Sigmoid colon (tissue), 6 donors: ENCODE measurements at regions not wholly inside any gene's neighbourhood (a gene's known extent, or its start where the extent isn't known, plus 50 kb on each side); places are given as distances from the start of the nearest gene placed in this dataset.
"Not testable (repeated sequence)": the region's sequence is repeated elsewhere in the genome, so short reads cannot be mapped to it uniquely, and the experiment has no call there.

Experiments
- DNase-seq: peaks from one replicate; pipeline ENCODE4 v3.0.0-alpha.2; 2019
- H3K27ac ChIP-seq, 4 donors: fragments of 200-600 bp; sonication (generic); one replicate each; pipeline ENCODE4 v1.5.1; 2016 to 2019; ENCODE audit warnings: mild to moderate bottlenecking in 1 of 4
- H3K27me3 ChIP-seq, 3 donors: fragments of 200-600 bp; sonication (generic); one replicate each; pipeline ENCODE4 v1.5.1; 2019; ENCODE audit warnings: mild to moderate bottlenecking in 1 of 3
- H3K36me3 ChIP-seq, 4 donors: fragments of 200-600 bp; sonication (generic); one replicate each; pipeline ENCODE4 v1.5.1; 2016 to 2019
- H3K4me1 ChIP-seq, 4 donors: fragments of 200-600 bp; sonication (generic); one replicate each; pipeline ENCODE4 v1.5.1; 2017 to 2019
- H3K4me3 ChIP-seq, 4 donors: fragments of 200-600 bp; sonication (generic); one replicate each; pipeline ENCODE4 v1.5.1; 2017 to 2019; ENCODE audit warnings: mild to moderate bottlenecking in 2 of 4, moderate library complexity in 1 of 4
- H3K9me3 ChIP-seq, 4 donors: fragments of 200-600 bp in 3 of 4; sonication (generic) in 3 of 4; one replicate each; pipeline versions ENCODE4 v1.5.1 to v1.6.1; 2013 to 2019
- EP300 ChIP-seq, 4 donors: sonication (generic); formaldehyde crosslinking; IDR thresholded peaks; one replicate each; pipeline ENCODE4 v1.6.1; 2017; ENCODE audit warnings: antibody characterized with exemption in 4 of 4
- POLR2A ChIP-seq, 2 donors: fragments of 450-650 bp; IDR thresholded peaks; one replicate each; pipeline ENCODE4 v1.6.1; 2016; ENCODE audit warnings: antibody characterized with exemption in 2 of 2, mild to moderate bottlenecking in 2 of 2, moderate library complexity in 2 of 2
- POLR2AphosphoS5 ChIP-seq, 4 donors: sonication (generic); formaldehyde crosslinking; IDR thresholded peaks; one replicate each; pipeline ENCODE4 v1.6.1; 2017; ENCODE audit warnings: antibody characterized with exemption in 4 of 4
- WGBS, 2 donors: extraction: QIAGEN DNeasy Blood & Tissue Kit; methylation state at CpG; one replicate each; pipeline ENCODE4 v1.1.7; 2013; 5-methylcytosine and 5-hydroxymethylcytosine counted together
- intact Hi-C: fragments of 100-400 bp; cut with DNase I; formaldehyde crosslinking; loops from one replicate; pipeline ENCODE4 v1.15.1; 2023
- TF ChIP-seq, protein P1 (sequence below), 4 experiments: fragments of 450-650 bp in 3 of 4; fragments of 200-600 bp in 1 of 4; IDR thresholded peaks; one replicate each; pipeline ENCODE4 v1.5.1; 2016 to 2019; ENCODE audit warnings: antibody characterized with exemption in 4 of 4, mild to moderate bottlenecking in 3 of 4, moderate library complexity in 2 of 4
- donor health status: healthy with polysubstance abuse.
- donor health status: healthy.

DNA sequence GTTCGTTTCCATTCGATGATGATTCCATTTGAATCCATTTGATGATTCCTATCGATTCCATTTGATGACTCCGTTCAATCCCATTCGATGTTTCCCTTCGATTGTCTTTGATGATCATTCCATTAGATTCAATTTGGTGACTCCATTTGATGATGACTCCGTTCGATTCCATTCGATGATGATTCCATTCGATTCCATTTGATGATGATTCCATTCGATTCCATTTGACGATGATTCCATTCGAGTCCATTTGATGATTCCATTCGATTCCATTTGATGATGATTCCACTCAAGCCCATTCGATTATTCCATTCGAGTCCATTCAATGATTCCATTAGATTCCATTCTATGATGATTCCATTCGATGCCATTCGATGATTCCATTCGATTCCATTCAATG lies 2730.6 kb downstream of the RPIA start:
- H3K27ac ChIP-seq, H3K9me3 ChIP-seq, DNase-seq, H3K4me1 ChIP-seq, H3K27me3 ChIP-seq, H3K36me3 ChIP-seq, intact Hi-C loops, H3K4me3 ChIP-seq: not testable (repeated sequence)
- 87 to 92% methylated on average over 19 of the region's 19 CpGs for WGBS, 2 donors

DNA sequence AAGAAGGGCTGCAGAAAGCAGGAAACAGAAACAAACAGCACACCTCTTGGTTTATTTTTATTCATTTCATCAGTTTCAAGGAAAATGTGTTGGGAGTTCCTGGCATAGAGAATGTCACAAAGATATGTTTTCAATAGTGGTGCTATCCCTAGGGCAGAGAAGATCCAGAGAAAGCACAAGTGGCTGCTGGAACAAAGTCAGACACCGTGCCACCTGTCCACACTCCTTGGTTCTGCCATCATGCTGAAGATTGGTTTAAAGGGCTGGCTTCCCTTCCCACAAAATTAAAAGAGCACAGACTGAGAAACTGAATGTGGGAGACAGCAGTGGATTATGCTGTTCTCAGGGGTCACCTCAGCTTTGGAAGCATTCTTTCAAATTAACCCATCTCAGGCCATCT lies 2735.7 kb downstream of the RPIA start:
- intact Hi-C loops, H3K36me3 ChIP-seq, H3K4me3 ChIP-seq, DNase-seq, H3K9me3 ChIP-seq, H3K27ac ChIP-seq, H3K4me1 ChIP-seq, H3K27me3 ChIP-seq: not testable (repeated sequence)
- WGBS, 2 donors = 57 to 64% methylated on average over 1 of the region's 1 CpG

DNA sequence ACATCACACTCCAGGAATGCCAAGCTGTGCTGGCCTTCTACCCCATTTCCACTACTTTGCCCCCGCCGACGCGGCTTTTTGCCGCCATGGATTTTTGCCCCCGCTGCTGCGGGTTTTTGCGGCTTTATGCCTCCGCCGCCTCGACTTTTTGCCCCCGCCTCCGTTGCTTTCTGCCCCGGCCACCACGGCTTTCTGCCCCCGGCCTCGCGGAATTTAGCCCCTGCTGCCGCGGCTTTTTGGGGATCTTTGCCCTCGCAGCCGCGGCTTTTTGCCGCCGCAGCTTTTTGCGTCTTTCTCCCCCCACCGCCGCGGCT lies 2750.4 kb downstream of the RPIA start:
- Histone ChIP-seq H3K4me1 (peaks cover 0 to 14% (median 14%) of the 10 kb centered on the region in 4 donors), H3K4me3 (peak overlapping the region; percentile 10 to 43 (median 32)), H3K27me3 (peaks cover 21 to 59% (median 25%) of the 10 kb centered on the region in 3 donors)
- intact Hi-C loops, H3K36me3 ChIP-seq, DNase-seq, H3K27ac ChIP-seq, H3K9me3 ChIP-seq: not testable (repeated sequence)
- 9 to 13% methylated on average over 29 of the region's 29 CpGs for WGBS, 2 donors

DNA sequence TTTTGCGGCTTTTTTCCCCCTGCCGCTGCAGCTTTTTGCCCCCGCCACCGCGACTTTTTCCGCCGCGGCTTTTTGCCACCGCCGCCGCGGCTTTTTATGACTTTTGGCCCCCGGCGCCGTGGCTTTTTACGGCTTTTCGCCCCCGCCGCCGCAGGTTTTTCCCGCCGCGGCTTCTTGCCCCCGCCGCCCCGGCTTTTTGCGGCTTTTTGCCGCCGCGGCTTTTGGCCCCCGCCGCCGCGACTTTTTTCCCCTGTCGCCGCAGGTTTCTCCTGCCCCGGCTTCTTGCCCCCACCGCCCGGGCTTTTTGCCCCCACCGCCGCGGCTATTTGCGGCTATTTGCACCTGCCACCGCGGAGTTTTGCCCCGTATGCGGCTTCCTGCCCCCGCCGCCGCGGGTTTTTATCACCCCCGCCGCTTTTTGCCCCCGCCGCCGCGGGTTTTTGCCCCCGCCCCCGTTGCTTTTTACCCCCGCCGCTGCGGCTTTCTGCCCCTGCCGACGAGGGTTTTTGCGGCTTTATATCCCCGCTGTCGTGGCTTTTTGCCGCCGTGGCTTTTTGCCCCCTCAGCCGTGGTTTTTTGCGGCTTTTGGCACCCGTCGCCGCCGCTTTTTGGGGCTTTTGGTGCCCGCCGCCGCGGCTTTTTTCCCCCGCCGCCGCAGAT lies 2750.9 kb downstream of the RPIA start:
- Histone ChIP-seq H3K4me1 (peaks cover 0 to 14% (median 14%) of the 10 kb centered on the region in 4 donors), H3K27me3 (peaks cover 18 to 56% (median 25%) of the 10 kb centered on the region in 3 donors), H3K4me3 (peak overlapping the region; percentile 10 to 43 (median 32)), H3K27ac (no peak overlapping the region), H3K9me3 (peaks cover 0 to 2% (median 0%) of the 10 kb centered on the region in 4 donors), H3K36me3 (no peaks in the 10 kb centered on the region)
- peak; percentile 63 for DNase-seq
- no peak for TF ChIP-seq POLR2AphosphoS5 (IDR thresholded peaks at IDR 0.05)
- TF ChIP-seq EP300 (IDR thresholded peaks at IDR 0.05) = no peak
- TF ChIP-seq, protein P1, sequence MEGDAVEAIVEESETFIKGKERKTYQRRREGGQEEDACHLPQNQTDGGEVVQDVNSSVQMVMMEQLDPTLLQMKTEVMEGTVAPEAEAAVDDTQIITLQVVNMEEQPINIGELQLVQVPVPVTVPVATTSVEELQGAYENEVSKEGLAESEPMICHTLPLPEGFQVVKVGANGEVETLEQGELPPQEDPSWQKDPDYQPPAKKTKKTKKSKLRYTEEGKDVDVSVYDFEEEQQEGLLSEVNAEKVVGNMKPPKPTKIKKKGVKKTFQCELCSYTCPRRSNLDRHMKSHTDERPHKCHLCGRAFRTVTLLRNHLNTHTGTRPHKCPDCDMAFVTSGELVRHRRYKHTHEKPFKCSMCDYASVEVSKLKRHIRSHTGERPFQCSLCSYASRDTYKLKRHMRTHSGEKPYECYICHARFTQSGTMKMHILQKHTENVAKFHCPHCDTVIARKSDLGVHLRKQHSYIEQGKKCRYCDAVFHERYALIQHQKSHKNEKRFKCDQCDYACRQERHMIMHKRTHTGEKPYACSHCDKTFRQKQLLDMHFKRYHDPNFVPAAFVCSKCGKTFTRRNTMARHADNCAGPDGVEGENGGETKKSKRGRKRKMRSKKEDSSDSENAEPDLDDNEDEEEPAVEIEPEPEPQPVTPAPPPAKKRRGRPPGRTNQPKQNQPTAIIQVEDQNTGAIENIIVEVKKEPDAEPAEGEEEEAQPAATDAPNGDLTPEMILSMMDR (IDR thresholded peaks at IDR 0.05) = no peak
- no peak for TF ChIP-seq POLR2A (IDR thresholded peaks at IDR 0.05)
- intact Hi-C loops = no loop called here
- WGBS, 2 donors = 10% methylated on average over 82 of the region's 82 CpGs

DNA sequence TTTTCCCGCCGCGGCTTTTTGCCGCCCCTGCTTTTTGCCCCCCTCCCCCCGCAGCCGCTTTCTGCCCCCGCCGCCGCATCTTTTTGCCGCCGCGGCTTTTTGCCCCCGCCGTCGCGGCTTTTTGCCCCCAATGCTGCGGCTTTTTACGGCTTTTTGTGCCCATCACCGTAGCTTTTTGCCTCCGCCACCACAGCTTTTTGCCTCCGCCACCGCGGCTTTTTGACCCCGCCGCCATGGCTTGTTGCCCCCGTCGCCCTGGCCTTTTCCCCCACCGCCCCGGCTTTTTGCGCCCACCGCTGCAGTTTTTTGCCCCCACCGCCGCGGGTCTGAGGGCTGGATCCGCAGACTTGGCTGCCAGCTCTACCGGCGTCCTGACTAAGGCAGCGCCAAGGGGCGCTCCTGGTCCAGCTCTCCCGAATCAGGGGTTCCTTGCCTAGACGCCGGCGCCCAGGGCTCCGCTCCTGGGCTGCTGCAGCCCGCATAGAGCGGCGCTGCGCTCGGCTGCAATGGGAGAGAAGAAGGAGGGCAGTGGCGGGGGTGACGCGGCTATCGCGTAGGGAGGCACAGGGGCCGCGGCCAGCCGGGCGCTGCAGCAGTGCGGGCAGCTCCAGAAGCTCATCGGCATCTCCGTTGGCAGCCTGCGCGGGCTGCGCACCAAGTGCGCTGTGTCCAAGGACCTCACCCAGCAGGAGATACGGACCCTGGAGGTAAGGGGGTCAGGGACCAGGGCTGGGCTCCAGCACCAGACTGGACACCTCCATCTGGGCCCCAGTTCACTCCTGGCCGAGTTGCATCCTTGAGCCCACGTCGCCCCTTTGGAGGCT lies 2751.6 kb downstream of the RPIA start:
- H3K36me3 ChIP-seq, H3K9me3 ChIP-seq, H3K27ac ChIP-seq, intact Hi-C loops, DNase-seq: not testable (repeated sequence)
- H3K27me3 ChIP-seq = peaks cover 18 to 55% (median 25%) of the 10 kb centered on the region in 3 donors
- WGBS, 2 donors = 18 to 19% methylated on average over 50 to 51 of the region's 69 CpGs
- peaks cover 0 to 14% (median 14%) of the 10 kb centered on the region in 4 donors for H3K4me1 ChIP-seq
- H3K4me3 ChIP-seq = peak overlapping the region in 3 of 4 donors; percentile 28 to 43 (median 36)

DNA sequence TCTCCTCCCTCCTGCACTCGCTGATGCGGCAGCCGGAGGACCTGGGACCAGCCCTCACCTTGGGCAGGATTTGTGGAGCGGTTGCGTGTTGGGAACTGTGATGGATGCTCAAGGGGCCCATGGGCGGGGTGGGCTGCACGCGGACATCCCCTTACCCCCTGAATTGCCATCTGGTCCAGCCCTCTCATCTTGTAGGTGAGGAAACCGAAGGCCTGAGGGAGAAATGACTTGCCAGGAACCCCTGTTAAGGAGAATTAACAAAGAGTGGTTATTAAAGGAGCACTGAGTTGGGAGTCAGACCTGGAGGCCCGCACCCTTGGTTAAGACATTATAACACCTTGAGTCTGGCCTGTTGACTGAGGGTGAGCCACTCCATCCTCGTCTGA lies 2752.2 kb downstream of the RPIA start:
- intact Hi-C loops, H3K4me3 ChIP-seq, H3K9me3 ChIP-seq, DNase-seq, H3K36me3 ChIP-seq, H3K27ac ChIP-seq: not testable (repeated sequence)
- Histone ChIP-seq H3K4me1 (peaks cover 0 to 14% (median 14%) of the 10 kb centered on the region in 4 donors), H3K27me3 (peaks cover 18 to 53% (median 25%) of the 10 kb centered on the region in 3 donors)
- WGBS, 2 donors = 71 to 76% methylated on average over 9 of the region's 11 CpGs

DNA sequence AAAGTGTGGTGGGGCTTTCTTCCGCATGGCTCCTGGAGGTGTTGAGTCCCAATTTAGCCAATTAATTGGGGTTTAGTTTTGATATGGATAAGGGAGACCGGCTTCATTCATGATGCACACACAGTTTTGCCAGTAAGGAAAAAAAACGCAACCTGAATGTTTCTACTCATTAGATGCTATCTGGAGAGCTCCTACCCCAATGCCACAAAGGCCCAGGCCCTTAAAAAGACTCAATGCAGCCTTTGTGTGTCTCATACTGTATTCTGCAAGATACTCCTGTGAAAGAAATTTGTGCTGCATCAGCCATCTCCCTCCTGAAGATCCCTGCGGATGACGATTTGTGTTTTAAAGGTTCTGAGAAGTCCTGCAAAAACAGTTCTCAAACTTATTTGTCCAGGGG lies 2754.2 kb downstream of the RPIA start:
- 87 to 90% methylated on average over 4 of the region's 5 CpGs for WGBS, 2 donors
- intact Hi-C loops, H3K27ac ChIP-seq, H3K9me3 ChIP-seq, DNase-seq, H3K4me3 ChIP-seq, H3K36me3 ChIP-seq: not testable (repeated sequence)
- Histone ChIP-seq H3K27me3 (peaks cover 18 to 39% (median 21%) of the 10 kb centered on the region in 3 donors), H3K4me1 (peaks cover 0 to 14% (median 14%) of the 10 kb centered on the region in 4 donors)

DNA sequence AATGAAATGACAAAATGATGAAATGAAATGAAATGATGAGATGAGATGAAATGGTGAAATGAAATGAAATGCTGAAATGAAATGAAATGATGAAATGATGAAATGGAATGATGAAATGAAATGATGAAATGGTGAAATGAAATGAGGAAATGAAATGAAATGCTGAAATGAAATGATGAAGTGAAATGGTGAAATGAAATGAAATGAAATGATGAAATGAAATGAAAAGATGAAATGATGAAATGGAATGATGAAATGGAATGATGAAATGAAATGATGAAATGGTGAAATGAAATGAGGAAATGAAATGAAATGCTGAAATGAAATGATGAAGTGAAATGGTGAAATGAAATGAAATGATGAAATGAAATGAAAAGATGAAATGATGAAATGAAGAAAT lies 2755.0 kb downstream of the RPIA start:
- intact Hi-C loops = not testable (repeated sequence)

DNA sequence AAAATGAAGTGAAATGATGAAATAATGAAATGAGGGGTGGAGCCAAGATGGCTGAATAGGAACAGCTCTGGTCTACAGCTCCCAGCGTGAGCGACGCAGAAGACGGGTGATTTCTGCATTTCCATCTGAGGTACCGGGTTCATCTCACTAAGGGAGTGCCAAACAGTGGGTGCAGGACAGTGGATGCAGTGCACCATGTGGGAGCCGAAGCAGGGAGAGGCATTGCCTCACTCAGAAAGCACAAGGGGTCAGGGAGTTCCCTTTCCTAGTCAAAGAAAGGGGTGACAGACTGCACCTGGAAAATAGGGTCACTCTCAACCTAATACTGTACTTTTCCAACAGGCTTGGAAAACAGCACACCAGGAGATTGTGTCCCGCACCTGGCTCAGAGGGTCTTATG lies 2755.4 kb downstream of the RPIA start:
- 91 to 94% methylated on average over 6 of the region's 7 CpGs for WGBS, 2 donors
- DNase-seq = not testable (repeated sequence)

More for the DNA sequence above, 2755.0 kb downstream of the RPIA start:
- H3K4me3 ChIP-seq, H3K27ac ChIP-seq, DNase-seq, H3K9me3 ChIP-seq, H3K36me3 ChIP-seq: not testable (repeated sequence)
- peaks cover 0 to 14% (median 14%) of the 10 kb centered on the region in 4 donors for H3K4me1 ChIP-seq
- H3K27me3 ChIP-seq = peaks cover 18 to 36% (median 21%) of the 10 kb centered on the region in 3 donors

DNA sequence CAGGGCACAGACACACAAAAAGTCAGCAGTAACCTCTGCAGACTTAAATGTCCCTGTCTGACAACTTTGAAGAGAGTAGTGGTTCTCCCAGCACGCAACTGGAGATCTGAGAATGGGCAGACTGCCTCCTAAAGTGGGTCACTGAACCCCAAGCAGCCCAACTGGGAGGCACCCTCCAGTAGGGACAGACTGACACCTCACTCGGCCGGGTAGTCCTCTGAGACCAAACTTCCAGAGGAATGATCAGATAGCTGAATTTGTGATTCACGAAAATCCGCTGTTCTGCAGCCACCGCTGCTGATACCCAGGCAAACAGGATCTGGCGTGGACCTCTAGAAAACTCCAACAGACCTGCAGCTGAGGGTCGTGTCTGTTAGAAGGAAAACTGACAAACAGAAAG lies 2756.0 kb downstream of the RPIA start:
- not testable (repeated sequence) for DNase-seq

More for the DNA sequence above, 2755.4 kb downstream of the RPIA start:
- H3K4me3 ChIP-seq, H3K36me3 ChIP-seq, intact Hi-C loops, H3K27ac ChIP-seq, H3K9me3 ChIP-seq: not testable (repeated sequence)
- H3K4me1 ChIP-seq = peaks cover 0 to 12% (median 12%) of the 10 kb centered on the region in 4 donors
- H3K27me3 ChIP-seq = peaks cover 16 to 33% (median 19%) of the 10 kb centered on the region in 3 donors

DNA sequence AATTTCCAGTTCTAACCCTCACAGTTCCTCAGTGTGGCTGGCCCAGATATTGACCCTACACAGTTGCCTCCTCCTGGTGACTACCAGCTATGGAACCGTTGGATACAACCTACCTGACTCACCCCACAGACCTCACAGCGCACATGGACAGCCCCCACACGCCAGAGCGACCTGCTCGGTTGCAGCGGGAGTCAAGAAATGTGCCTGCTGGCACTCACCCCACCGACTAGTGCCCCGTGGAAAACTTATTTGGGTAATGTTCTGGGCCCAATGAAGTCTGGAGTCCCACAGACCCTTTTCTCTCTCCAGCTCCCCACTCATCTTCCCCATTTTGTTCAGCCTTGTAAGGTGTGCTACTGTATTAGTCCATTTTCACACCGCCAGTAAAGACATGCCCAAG lies 2770.8 kb downstream of the RPIA start:
- H3K36me3 ChIP-seq, H3K27ac ChIP-seq, DNase-seq, intact Hi-C loops, H3K4me3 ChIP-seq, H3K27me3 ChIP-seq, H3K9me3 ChIP-seq, H3K4me1 ChIP-seq: not testable (repeated sequence)
- WGBS, 2 donors = 84 to 85% methylated on average over 9 of the region's 9 CpGs

More for the DNA sequence above, 2756.0 kb downstream of the RPIA start:
- peaks cover 11 to 27% (median 13%) of the 10 kb centered on the region in 3 donors for H3K27me3 ChIP-seq
- H3K4me1 ChIP-seq, H3K4me3 ChIP-seq, H3K36me3 ChIP-seq, H3K27ac ChIP-seq, intact Hi-C loops, H3K9me3 ChIP-seq: not testable (repeated sequence)
- WGBS, 2 donors = 89 to 94% methylated on average over 7 of the region's 8 CpGs
